Uterus (tissue), 2 donors: ENCODE measurements at regions not wholly inside any gene's neighbourhood (a gene's known extent, or its start where the extent isn't known, plus 50 kb on each side); places are given as distances from the start of the nearest gene placed in this dataset.
A peak's percentile ranks its signal among the peaks of the same experiment; 100 is the strongest.

Source experiments
- POLR2A ChIP-seq, 2 donors: fragments of 450-650 bp; IDR thresholded peaks; one replicate each; pipeline ENCODE4 v1.6.1; 2016; ENCODE audit warnings: antibody characterized with exemption in 2 of 2, mild to moderate bottlenecking in 1 of 2, moderate library complexity in 1 of 2
- TF ChIP-seq, protein P1 (sequence below), 4 experiments: fragments of 200-600 bp in 2 of 4; fragments of 450-650 bp in 2 of 4; sonication (generic) in 2 of 4; IDR thresholded peaks; one replicate each; pipeline ENCODE4 v1.5.1; 2016 to 2019; ENCODE audit warnings: antibody characterized with exemption in 4 of 4, mild to moderate bottlenecking in 2 of 4, moderate library complexity in 1 of 4

GRCh38 chr20:39676857-39677391 is 714.8 kb downstream of the DHX35 start:
- TF ChIP-seq, protein P1, sequence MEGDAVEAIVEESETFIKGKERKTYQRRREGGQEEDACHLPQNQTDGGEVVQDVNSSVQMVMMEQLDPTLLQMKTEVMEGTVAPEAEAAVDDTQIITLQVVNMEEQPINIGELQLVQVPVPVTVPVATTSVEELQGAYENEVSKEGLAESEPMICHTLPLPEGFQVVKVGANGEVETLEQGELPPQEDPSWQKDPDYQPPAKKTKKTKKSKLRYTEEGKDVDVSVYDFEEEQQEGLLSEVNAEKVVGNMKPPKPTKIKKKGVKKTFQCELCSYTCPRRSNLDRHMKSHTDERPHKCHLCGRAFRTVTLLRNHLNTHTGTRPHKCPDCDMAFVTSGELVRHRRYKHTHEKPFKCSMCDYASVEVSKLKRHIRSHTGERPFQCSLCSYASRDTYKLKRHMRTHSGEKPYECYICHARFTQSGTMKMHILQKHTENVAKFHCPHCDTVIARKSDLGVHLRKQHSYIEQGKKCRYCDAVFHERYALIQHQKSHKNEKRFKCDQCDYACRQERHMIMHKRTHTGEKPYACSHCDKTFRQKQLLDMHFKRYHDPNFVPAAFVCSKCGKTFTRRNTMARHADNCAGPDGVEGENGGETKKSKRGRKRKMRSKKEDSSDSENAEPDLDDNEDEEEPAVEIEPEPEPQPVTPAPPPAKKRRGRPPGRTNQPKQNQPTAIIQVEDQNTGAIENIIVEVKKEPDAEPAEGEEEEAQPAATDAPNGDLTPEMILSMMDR (IDR thresholded peaks at IDR 0.05), result peak in 1 of 4 experiments; percentile 7
- no peak for TF ChIP-seq POLR2A (IDR thresholded peaks at IDR 0.05)
